ENCODE measurements at regions not wholly inside any gene's neighbourhood (a gene's known extent, or its start where the extent isn't known, plus 50 kb on each side); places are given as distances from the start of the nearest gene placed in this dataset.

GRCh38 chr2:121905201-121905600, 149.8 kb downstream of the TSN start:
- TF ChIP-seq CTCF (IDR thresholded peaks at IDR 0.05) (no peak), POLR2A (IDR thresholded peaks at IDR 0.05) (no peak)

All from esophagus squamous epithelium (tissue), 4 donors.